Transverse colon (tissue), 3 donors: ENCODE measurements at regions not wholly inside any gene's neighbourhood (a gene's known extent, or its start where the extent isn't known, plus 50 kb on each side); places are given as distances from the start of the nearest gene placed in this dataset.

Experiments
- EP300 ChIP-seq: sonication (generic); formaldehyde crosslinking; IDR thresholded peaks from one replicate; pipeline ENCODE4 v1.6.1; 2017; ENCODE audit warnings: antibody characterized with exemption, low read depth
- POLR2A ChIP-seq: fragments of 450-650 bp; IDR thresholded peaks from one replicate; pipeline ENCODE4 v1.6.1; 2016; ENCODE audit warnings: antibody characterized with exemption, mild to moderate bottlenecking, moderate library complexity
- TF ChIP-seq, protein P1 (sequence below), 5 experiments: fragments of 200-600 bp in 3 of 5; fragments of 450-650 bp in 2 of 5; sonication (generic) in 3 of 5; IDR thresholded peaks; 1 replicate in 2 of 5; 2 replicates in 3 of 5; pipeline ENCODE4 v1.5.1; 2016 to 2017; ENCODE audit warnings: antibody characterized with exemption in 5 of 5, inconsistent platforms in 3 of 5, mild to moderate bottlenecking in 2 of 5, moderate library complexity in 1 of 5

DNA sequence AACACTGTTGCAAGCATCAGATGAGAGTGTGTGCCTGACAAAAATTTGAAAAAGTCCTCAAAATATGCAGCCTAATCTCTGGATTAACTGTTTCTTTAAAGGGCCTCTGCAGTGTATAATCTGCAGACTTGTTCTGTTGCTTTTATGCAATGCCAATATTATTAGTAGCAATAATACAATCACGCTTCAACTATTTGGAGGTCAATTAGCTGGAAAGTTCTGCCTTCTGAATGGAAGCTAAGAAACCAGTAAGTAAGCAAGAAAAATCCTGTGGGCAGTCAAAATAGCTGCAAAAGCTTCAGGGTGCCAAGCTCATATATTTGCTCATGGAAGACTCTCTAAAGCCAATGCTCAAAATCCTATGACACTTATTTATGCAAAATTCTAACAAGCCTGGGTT is 153.2 kb upstream of the NR2F2 start:
- TF ChIP-seq, protein P1, sequence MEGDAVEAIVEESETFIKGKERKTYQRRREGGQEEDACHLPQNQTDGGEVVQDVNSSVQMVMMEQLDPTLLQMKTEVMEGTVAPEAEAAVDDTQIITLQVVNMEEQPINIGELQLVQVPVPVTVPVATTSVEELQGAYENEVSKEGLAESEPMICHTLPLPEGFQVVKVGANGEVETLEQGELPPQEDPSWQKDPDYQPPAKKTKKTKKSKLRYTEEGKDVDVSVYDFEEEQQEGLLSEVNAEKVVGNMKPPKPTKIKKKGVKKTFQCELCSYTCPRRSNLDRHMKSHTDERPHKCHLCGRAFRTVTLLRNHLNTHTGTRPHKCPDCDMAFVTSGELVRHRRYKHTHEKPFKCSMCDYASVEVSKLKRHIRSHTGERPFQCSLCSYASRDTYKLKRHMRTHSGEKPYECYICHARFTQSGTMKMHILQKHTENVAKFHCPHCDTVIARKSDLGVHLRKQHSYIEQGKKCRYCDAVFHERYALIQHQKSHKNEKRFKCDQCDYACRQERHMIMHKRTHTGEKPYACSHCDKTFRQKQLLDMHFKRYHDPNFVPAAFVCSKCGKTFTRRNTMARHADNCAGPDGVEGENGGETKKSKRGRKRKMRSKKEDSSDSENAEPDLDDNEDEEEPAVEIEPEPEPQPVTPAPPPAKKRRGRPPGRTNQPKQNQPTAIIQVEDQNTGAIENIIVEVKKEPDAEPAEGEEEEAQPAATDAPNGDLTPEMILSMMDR (IDR thresholded peaks at IDR 0.05), result no peak
- TF ChIP-seq EP300, result no peak
- no peak for TF ChIP-seq POLR2A
